Adrenal gland (tissue), 9 donors: ENCODE measurements at regions not wholly inside any gene's neighbourhood (a gene's known extent, or its start where the extent isn't known, plus 50 kb on each side); places are given as distances from the start of the nearest gene placed in this dataset.

Experiments used
- DNase-seq, 7 donors: peaks; one replicate each; pipeline ENCODE4 v3.0.0-alpha.2; 2019 to 2020
- H3K27ac ChIP-seq, 5 donors: fragments of 200-600 bp; sonication (generic) in 4 of 5; 1 replicate in 3 of 5; 2 replicates in 2 of 5; pipeline versions ENCODE4 v1.5.1 to v1.8.0; 2016 to 2020; ENCODE audit warnings: mild to moderate bottlenecking in 1 of 5
- H3K27me3 ChIP-seq: fragments of 200-600 bp; 2 replicates; pipeline ENCODE4 v1.8.0; 2021
- H3K36me3 ChIP-seq, 2 donors: fragments of 200-600 bp; replicated peaks in 1 of 2; 1 replicate in 1 of 2; 2 replicates in 1 of 2; pipeline versions ENCODE4 v1.5.1 to v1.8.0; 2018 to 2022
- H3K4me1 ChIP-seq, 2 donors: fragments of 200-600 bp; replicated peaks in 1 of 2; 1 replicate in 1 of 2; 2 replicates in 1 of 2; pipeline versions ENCODE4 v1.5.1 to v1.8.0; 2018 to 2021
- H3K4me3 ChIP-seq, 4 donors: fragments of 200-600 bp; sonication (generic) in 3 of 4; one replicate each; pipeline ENCODE4 v1.5.1; 2016 to 2018
- H3K9me3 ChIP-seq, 3 donors: fragments of 200-600 bp; sonication (generic) in 1 of 3; replicated peaks in 1 of 3; 1 replicate in 2 of 3; 2 replicates in 1 of 3; pipeline versions ENCODE4 v1.5.1 to v1.8.0; 2016 to 2021
- POLR2A ChIP-seq, 2 donors: fragments of 450-650 bp; IDR thresholded peaks; one replicate each; pipeline ENCODE4 v1.6.1; 2017; ENCODE audit warnings: antibody characterized with exemption in 2 of 2, mild to moderate bottlenecking in 2 of 2, moderate library complexity in 1 of 2
- WGBS, 4 donors: extraction: QIAGEN DNeasy Blood & Tissue Kit in 2 of 4; methylation state at CpG; one replicate each; pipeline versions ENCODE4 v1.1.5 to v1.1.7; 2013 to 2017; 5-methylcytosine and 5-hydroxymethylcytosine counted together
- intact Hi-C, 2 donors: fragments of 100-400 bp; cut with DNase I; formaldehyde crosslinking; loops; one replicate each; pipeline versions ENCODE4 v1.14.1 to v1.15.0; 2022 to 2023
- TF ChIP-seq, protein P1 (sequence below), 6 experiments: fragments of 450-650 bp in 4 of 6; fragments of 200-600 bp in 2 of 6; sonication (generic) in 1 of 6; IDR thresholded peaks; 1 replicate in 5 of 6; 2 replicates in 1 of 6; pipeline versions ENCODE4 v1.5.1 to v1.8.0; 2016 to 2021; ENCODE audit warnings: antibody characterized with exemption in 6 of 6, mild to moderate bottlenecking in 2 of 6, moderate library complexity in 1 of 6
- donor health status: healthy with polysubstance abuse.
- donor health status: Bipolar disorder and iron deficiency.
- donor health status: DM: yes; HTN: yes; CAD: no.
- donor health status: DM: no; HTN: no; CAD: no.
- donor health status: DM: no; HTN: no; CAD: no.

DNA sequence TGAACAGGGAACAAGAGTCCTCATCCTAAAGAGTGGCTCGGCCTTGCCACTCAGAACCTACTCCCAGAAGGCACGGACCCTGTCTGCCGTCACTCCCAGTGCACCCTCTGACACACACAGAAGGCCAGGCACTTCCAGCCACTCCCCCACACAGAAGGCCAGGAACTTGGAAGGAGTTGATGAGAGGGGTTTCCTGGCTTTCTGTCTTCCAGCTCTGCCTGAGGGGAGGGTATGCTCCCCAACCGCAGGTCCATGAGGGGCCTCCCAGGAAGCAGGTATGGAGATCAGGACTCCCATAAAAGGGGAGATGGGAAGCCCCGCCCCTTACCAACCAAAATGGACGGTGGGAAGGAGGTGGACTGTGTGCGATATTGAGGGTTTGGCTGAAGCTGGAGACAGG, 247.6 kb upstream of the IRX4 start:
- 71 to 91% (median 85%) methylated on average over 7 of the region's 7 CpGs for WGBS, 4 donors
- no peaks in the 10 kb centered on the region for H3K9me3 ChIP-seq
- no peak overlapping the region for H3K4me3 ChIP-seq
- no peaks in the 10 kb centered on the region for H3K36me3 ChIP-seq
- intact Hi-C loops = no loop called here
- H3K4me1 ChIP-seq = peaks cover 2 to 4% of the 10 kb centered on the region in 2 donors
- no peak overlapping the region for H3K27ac ChIP-seq
- no peaks in the 10 kb centered on the region for H3K27me3 ChIP-seq
- DNase-seq = no peak
- TF ChIP-seq, protein P1, sequence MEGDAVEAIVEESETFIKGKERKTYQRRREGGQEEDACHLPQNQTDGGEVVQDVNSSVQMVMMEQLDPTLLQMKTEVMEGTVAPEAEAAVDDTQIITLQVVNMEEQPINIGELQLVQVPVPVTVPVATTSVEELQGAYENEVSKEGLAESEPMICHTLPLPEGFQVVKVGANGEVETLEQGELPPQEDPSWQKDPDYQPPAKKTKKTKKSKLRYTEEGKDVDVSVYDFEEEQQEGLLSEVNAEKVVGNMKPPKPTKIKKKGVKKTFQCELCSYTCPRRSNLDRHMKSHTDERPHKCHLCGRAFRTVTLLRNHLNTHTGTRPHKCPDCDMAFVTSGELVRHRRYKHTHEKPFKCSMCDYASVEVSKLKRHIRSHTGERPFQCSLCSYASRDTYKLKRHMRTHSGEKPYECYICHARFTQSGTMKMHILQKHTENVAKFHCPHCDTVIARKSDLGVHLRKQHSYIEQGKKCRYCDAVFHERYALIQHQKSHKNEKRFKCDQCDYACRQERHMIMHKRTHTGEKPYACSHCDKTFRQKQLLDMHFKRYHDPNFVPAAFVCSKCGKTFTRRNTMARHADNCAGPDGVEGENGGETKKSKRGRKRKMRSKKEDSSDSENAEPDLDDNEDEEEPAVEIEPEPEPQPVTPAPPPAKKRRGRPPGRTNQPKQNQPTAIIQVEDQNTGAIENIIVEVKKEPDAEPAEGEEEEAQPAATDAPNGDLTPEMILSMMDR (IDR thresholded peaks at IDR 0.05) = no peak
- no peak for TF ChIP-seq POLR2A (IDR thresholded peaks at IDR 0.05)

DNA sequence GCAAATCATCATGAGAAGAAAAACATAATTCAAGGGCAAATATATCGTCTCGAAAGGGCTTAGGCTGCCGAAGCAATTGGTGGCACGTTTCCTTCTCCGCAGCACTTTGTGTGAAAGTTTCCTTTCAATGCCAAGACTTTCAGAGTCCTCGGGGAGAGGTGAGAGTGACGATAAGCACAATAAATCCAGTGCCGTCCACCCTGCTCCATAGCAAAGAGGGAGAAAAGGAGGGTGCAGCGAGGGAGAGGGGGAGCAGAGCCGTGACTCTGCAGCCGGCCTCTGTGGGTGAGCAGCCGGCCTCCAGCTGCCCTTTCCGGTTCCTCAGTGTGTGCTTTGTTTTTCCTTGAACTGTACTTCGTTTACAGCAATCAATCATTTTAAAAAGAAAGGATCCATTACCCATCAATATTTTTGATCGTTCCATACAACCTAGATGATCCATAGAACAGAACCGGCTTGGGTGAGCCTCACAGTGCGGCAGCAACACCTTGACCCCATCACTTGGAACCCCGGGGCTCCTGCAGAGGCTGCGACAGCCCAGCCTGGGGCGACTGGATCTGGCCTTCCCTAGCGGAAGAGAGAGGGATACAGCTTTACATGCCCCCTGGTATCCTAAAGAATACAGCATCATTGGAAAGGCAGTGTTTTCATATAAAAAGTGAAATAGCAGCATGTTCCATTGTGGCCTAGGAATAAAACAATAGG, 247.0 kb upstream of the IRX4 start:
- intact Hi-C loops = no loop called here
- Histone ChIP-seq H3K4me1 (peaks cover 0 to 4% of the 10 kb centered on the region in 2 donors), H3K27me3 (no peaks in the 10 kb centered on the region), H3K27ac (no peak overlapping the region), H3K9me3 (no peaks in the 10 kb centered on the region), H3K4me3 (no peak overlapping the region), H3K36me3 (no peaks in the 10 kb centered on the region)
- no peak for TF ChIP-seq POLR2A (IDR thresholded peaks at IDR 0.05)
- no peak for DNase-seq
- WGBS, 4 donors = 33 to 44% (median 40%) methylated on average over 20 to 21 of the region's 21 CpGs

DNA sequence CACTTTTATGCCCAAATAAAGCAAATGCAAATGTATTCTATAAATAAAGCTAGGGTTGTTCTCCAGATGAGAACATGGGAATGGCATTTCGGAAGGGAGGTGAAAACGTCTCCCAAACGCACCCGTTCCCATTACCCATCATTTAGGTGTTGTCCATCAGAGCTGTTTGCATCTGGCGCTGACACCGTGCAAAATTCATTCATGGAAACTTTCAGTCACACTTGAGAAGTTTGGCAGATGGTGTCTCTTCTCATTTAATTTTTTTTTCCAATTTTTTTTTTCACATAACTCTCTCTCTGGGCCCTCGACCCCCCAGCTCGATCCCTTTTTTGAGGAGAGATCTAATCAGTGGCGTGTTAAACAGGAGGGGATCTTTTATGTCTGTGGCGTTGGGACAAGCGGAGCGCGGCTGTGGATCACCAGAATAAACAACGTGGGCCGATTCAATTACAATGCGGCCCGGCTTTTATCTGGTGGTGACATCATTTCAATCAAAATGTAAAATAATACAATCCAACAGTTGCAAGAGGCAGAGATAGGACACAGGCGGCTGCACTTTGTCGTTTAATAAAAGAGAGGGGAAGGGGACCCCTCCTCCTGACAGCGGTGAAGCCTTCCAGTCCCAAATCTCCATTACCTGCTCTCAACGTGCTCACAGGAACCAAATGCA, 246.1 kb upstream of the IRX4 start:
- no peak overlapping the region for H3K27ac ChIP-seq
- 74 to 77% (median 75%) methylated on average over 21 of the region's 21 CpGs for WGBS, 4 donors
- H3K27me3 ChIP-seq = no peaks in the 10 kb centered on the region
- no peak overlapping the region for H3K4me3 ChIP-seq
- no peak for DNase-seq
- intact Hi-C loops = no loop called here
- H3K4me1 ChIP-seq = no peaks in the 10 kb centered on the region
- H3K9me3 ChIP-seq = no peaks in the 10 kb centered on the region
- H3K36me3 ChIP-seq = no peaks in the 10 kb centered on the region
- TF ChIP-seq, protein P1 (IDR thresholded peaks at IDR 0.05) = no peak
- no peak for TF ChIP-seq POLR2A (IDR thresholded peaks at IDR 0.05)

DNA sequence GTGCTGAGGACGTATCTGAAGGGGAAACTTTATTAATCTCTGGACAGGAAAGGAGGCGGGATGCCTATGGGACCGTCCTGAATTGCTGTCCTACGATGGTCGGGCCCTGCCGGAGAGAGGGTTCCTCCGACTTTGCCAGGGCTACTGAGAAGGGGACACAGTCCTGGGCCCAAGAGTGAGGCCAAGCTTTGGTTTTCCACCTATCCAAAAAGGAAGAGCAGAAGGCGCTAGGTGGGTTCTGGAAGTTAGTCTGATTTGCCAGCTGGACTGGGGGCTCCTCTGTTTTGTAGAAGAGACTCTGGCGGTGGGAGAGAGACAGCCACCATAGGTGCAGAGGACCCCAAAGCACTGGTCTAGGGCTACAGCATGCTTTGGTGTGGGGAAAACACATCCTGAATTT, 243.8 kb upstream of the IRX4 start:
- Histone ChIP-seq H3K9me3 (no peaks in the 10 kb centered on the region), H3K27ac (no peak overlapping the region), H3K4me1 (no peaks in the 10 kb centered on the region), H3K27me3 (no peaks in the 10 kb centered on the region), H3K36me3 (no peaks in the 10 kb centered on the region), H3K4me3 (no peak overlapping the region)
- intact Hi-C loops = no loop called here
- 77 to 83% (median 82%) methylated on average over 9 of the region's 9 CpGs for WGBS, 4 donors
- TF ChIP-seq POLR2A (IDR thresholded peaks at IDR 0.05) = no peak
- TF ChIP-seq, protein P1 (IDR thresholded peaks at IDR 0.05) = no peak
- DNase-seq = no peak

DNA sequence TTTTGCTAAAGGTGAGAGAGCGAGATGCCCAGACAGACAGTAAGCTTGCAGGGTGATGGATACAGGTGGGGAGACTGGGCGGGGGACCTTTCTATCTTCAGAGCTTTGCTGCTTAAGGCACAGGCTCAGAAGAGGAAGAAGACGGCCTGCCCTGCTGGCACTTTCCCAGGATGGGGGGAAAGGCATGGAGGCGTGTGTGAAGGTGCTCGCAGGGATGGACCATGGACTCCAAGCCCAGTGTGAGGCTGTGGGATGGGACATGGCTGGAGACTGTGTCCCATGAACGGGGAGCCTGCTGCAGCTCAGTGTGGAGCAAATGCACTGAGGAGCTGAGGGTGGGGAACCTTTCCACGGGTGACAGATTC, 243.2 kb upstream of the IRX4 start:
- WGBS, 4 donors = 72 to 82% (median 77%) methylated on average over 7 of the region's 7 CpGs
- no peak for DNase-seq
- H3K27me3 ChIP-seq = no peaks in the 10 kb centered on the region
- H3K9me3 ChIP-seq = no peaks in the 10 kb centered on the region
- H3K4me3 ChIP-seq = no peak overlapping the region
- intact Hi-C loops = no loop called here
- H3K36me3 ChIP-seq = no peaks in the 10 kb centered on the region
- no peak overlapping the region for H3K27ac ChIP-seq
- no peaks in the 10 kb centered on the region for H3K4me1 ChIP-seq
- no peak for TF ChIP-seq POLR2A (IDR thresholded peaks at IDR 0.05)
- TF ChIP-seq, protein P1 (IDR thresholded peaks at IDR 0.05) = no peak
